ENCODE measurements at regions not wholly inside any gene's neighbourhood (a gene's known extent, or its start where the extent isn't known, plus 50 kb on each side); places are given as distances from the start of the nearest gene placed in this dataset.
"Not testable (repeated sequence)": the region's sequence is repeated elsewhere in the genome, so short reads cannot be mapped to it uniquely, and the experiment has no call there.

DNA sequence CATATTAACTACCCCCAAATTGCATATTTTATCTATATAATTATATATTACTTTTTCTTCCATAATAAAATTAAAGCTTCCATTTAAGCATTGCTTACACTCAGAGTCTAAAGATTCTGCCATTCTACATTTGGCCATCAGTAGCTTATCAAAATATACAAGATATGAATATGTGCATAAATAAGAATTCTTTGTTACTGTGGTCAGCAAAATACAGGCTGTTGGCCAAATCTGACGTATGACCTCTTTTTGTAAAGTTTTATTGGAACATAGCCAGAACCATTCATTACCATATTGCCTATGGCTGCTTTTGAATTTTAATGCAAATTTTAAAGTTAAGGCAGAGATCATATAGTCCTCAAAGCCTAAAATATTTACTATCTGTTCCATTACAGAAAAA is 643.9 kb upstream of the VRK2 start:
- DNase-seq, result no peak
- H3K4me3 ChIP-seq, result no peak overlapping the region

DNA sequence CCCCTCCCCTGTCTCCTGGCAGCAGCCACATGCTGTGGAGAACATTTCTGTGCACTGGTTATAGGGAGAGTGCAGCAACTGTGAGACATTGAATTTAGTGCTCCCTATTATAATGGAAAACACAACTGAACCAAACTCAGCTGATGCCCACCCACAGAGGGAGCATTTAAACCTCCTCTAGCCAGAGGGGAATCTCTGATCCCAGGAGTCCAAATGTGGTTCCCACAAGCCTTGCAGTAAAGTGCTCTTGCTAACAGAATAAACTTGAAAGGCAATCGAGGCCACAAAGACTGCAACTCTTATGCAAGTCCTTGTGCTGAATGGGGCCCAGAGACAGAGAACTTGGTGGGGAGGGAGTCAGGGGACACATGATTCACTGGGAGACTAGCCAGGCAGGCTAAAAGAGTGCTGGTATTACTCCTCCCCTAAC is 638.8 kb upstream of the VRK2 start:
- H3K36me3 ChIP-seq, result no peaks in the 10 kb centered on the region
- H3K9me3 ChIP-seq, result no peaks in the 10 kb centered on the region
- DNase-seq, result no peak
- no peaks in the 10 kb centered on the region for H3K27me3 ChIP-seq
- no peak overlapping the region for H3K4me3 ChIP-seq

More for the DNA sequence above, 643.9 kb upstream of the VRK2 start:
- Histone ChIP-seq H3K27me3 (no peaks in the 10 kb centered on the region), H3K9me3 (no peaks in the 10 kb centered on the region), H3K36me3 (no peaks in the 10 kb centered on the region)

GRCh38 chr2:57408587-57408986 is 638.0 kb upstream of the VRK2 start:
- Histone ChIP-seq H3K9me3 (0 out of 2 replicates have a peak, but pooled peaks cover 1% of the 10 kb centered on the region), H3K4me3 (no peak overlapping the region), H3K36me3 (no peaks in the 10 kb centered on the region), H3K27me3 (no peaks in the 10 kb centered on the region)
- no peak for DNase-seq

GRCh38 chr2:57417007-57417406 is 629.6 kb upstream of the VRK2 start:
- Histone ChIP-seq H3K4me3 (no peak overlapping the region), H3K9me3 (0 out of 2 replicates have a peak, but pooled peaks cover 4% of the 10 kb centered on the region), H3K27me3 (no peaks in the 10 kb centered on the region), H3K36me3 (no peaks in the 10 kb centered on the region)
- DNase-seq, result no peak

DNA sequence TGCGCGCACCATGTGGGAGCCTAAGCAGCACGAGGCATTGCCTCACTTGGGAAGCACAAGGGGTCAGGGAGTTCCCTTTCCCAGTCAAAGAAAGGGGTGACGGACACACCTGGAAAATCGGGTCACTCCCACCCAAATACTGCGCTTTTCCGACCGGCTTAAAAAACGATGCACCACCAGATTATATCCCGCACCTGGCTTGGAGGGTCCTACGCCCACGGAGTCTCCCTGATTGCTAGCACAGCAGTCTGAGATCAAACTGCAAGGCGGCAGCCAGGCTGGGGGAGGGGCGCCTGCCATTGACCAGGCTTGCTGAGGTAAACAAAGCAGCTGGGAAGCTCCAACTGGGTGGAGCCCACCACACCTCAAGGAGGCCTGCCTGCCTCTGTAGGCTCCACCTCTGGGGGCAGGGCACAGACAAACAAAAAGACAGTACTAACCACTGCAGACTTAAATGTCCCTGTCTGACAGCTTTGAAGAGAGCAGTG is 627.7 kb upstream of the VRK2 start:
- H3K4me3 ChIP-seq, H3K27me3 ChIP-seq, DNase-seq, H3K9me3 ChIP-seq, H3K36me3 ChIP-seq: not testable (repeated sequence)

DNA sequence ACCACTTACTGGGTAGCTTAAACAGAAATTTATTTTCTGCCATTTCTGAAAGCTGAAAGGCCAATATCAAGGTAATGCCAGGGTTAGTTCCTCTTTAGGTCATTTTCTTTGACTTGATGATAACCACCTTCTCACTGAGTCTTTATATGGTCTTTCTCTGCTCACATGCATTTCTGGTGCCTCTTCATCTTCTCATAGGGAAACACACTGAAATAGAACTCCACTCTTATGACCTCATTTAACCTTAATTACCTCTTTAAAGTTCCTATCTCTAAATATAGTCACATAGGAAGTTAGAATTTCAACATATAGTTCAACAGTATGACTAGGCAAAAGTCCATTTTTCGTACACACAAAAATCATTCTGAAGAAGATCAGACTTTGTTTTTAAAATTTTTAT is 616.8 kb upstream of the VRK2 start:
- H3K27me3 ChIP-seq, result no peaks in the 10 kb centered on the region
- H3K9me3 ChIP-seq, result no peaks in the 10 kb centered on the region
- DNase-seq, result no peak
- no peak overlapping the region for H3K4me3 ChIP-seq
- H3K36me3 ChIP-seq, result no peaks in the 10 kb centered on the region

- Histone ChIP-seq H3K27me3 (no peaks in the 10 kb centered on the region), H3K4me3 (no peak overlapping the region), H3K9me3 (no peaks in the 10 kb centered on the region), H3K36me3 (no peaks in the 10 kb centered on the region)
- no peak for DNase-seq
Measured at GRCh38 chr2:57432528-57432927, 614.1 kb upstream of the VRK2 start.

- no peaks in the 10 kb centered on the region for H3K27me3 ChIP-seq
- H3K36me3 ChIP-seq, result no peaks in the 10 kb centered on the region
- H3K4me3 ChIP-seq, result no peak overlapping the region
- DNase-seq, result no peak
- H3K9me3 ChIP-seq, result no peaks in the 10 kb centered on the region
Measured at GRCh38 chr2:57434441-57434840, 612.2 kb upstream of the VRK2 start.

GRCh38 chr2:57434972-57435371 is 611.6 kb upstream of the VRK2 start:
- Histone ChIP-seq H3K36me3 (no peaks in the 10 kb centered on the region), H3K4me3 (no peak overlapping the region), H3K27me3 (no peaks in the 10 kb centered on the region), H3K9me3 (no peaks in the 10 kb centered on the region)
- DNase-seq, result no peak

GRCh38 chr2:57437077-57437476 is 609.5 kb upstream of the VRK2 start:
- no peaks in the 10 kb centered on the region for H3K9me3 ChIP-seq
- DNase-seq, result no peak
- H3K36me3 ChIP-seq, result no peaks in the 10 kb centered on the region
- H3K4me3 ChIP-seq, result no peak overlapping the region
- no peaks in the 10 kb centered on the region for H3K27me3 ChIP-seq

DNA sequence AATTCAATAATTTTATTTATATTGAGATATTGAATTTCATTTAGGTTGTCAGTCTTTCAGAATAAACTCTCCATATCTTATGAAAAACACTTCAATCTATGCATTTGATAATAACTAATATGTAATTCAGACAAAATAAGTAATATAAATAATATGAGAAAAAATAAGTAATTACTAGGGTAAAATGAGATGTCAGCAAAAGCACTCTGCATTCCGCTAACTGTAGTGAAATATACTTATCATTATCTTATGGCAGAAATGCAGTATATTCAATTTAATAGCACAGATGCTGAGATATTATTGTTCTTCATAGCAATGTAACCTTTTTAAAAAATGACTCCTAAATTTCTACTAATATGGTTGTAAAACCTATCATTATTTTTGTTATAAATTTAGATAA is 606.2 kb upstream of the VRK2 start:
- Histone ChIP-seq H3K36me3 (no peaks in the 10 kb centered on the region), H3K4me3 (no peak overlapping the region), H3K27me3 (no peaks in the 10 kb centered on the region), H3K9me3 (no peaks in the 10 kb centered on the region)
- DNase-seq, result no peak

DNA sequence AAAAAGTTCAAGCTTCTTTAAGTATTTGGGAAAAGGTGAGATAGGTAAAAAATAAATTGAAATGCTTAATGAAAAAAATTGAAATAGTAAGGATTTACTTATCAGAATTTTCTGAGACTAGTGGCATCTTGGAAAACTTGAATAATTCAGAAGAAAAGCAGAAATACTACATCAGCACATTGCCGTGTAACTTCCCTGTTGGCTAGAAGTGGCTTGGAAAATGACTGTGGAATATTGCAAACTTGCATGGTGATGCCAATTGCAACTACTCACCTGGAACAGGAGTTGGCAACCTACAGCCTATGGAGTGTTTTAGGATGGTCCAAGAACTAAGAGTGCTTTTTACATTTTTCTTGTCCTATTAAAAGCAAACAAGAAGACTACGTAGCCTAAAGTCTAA is 603.5 kb upstream of the VRK2 start:
- H3K9me3 ChIP-seq, result no peaks in the 10 kb centered on the region
- H3K27me3 ChIP-seq, result no peaks in the 10 kb centered on the region
- no peaks in the 10 kb centered on the region for H3K36me3 ChIP-seq
- no peak overlapping the region for H3K4me3 ChIP-seq
- no peak for DNase-seq

DNA sequence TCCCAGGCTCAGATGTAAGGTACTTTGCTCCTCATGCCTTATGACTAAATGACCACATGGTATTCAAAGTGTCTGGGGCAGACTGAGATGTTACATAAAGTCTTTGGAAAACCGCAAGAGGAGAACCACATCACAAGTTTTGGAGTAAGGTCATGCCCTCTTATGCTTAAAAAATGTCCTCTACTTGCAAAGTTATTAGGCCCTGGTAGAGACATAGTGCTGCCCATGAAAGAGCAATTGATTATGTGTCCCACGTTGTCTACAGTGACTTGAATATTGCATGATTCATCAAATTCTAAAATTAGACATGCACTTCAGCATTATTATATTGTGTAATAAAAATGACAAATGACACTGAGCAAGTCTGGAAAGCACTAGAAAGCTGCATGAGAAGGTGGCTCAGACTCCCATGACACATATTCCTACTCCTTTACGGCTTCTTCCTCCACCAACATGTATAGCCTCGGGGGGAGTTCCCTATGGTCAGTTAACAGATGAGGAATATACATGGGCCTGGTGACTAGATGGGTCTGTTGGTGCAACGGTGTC is 602.6 kb upstream of the VRK2 start:
- no peaks in the 10 kb centered on the region for H3K9me3 ChIP-seq
- H3K27me3 ChIP-seq, result no peaks in the 10 kb centered on the region
- no peak overlapping the region for H3K4me3 ChIP-seq
- DNase-seq, result no peak
- no peaks in the 10 kb centered on the region for H3K36me3 ChIP-seq

- no peak overlapping the region for H3K4me3 ChIP-seq
- H3K27me3 ChIP-seq, result no peaks in the 10 kb centered on the region
- no peaks in the 10 kb centered on the region for H3K9me3 ChIP-seq
- no peaks in the 10 kb centered on the region for H3K36me3 ChIP-seq
- DNase-seq, result no peak
Measured at GRCh38 chr2:57444752-57445430, 601.7 kb upstream of the VRK2 start.

GRCh38 chr2:57448816-57449215 is 597.8 kb upstream of the VRK2 start:
- Histone ChIP-seq H3K27me3 (no peaks in the 10 kb centered on the region), H3K4me3 (no peak overlapping the region), H3K36me3 (no peaks in the 10 kb centered on the region), H3K9me3 (no peaks in the 10 kb centered on the region)
- DNase-seq, result no peak

- Histone ChIP-seq H3K27me3 (no peaks in the 10 kb centered on the region), H3K36me3 (no peaks in the 10 kb centered on the region), H3K4me3 (no peak overlapping the region), H3K9me3 (no peaks in the 10 kb centered on the region)
- no peak for DNase-seq
Measured at GRCh38 chr2:57450170-57450569, 596.4 kb upstream of the VRK2 start.

DNA sequence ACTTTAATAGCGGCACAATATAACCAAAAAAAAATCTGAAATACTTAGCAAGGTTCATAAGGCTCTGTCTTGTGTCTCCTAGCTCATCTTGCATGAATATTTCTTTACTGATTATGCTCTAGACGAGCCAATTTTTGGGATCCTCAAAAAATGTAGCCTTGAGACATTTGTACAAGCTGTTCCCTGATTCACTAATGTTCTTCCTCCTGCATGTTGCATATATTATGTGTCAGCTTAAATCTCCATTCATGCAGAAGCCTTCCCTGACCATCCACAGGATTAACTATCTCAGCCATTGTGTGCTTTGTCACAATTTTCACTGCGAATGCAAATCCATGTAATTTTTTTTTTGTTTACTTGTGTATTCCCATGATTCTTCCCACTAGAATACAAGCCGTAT is 594.0 kb upstream of the VRK2 start:
- Histone ChIP-seq H3K9me3 (no peaks in the 10 kb centered on the region), H3K27me3 (no peaks in the 10 kb centered on the region)

DNA sequence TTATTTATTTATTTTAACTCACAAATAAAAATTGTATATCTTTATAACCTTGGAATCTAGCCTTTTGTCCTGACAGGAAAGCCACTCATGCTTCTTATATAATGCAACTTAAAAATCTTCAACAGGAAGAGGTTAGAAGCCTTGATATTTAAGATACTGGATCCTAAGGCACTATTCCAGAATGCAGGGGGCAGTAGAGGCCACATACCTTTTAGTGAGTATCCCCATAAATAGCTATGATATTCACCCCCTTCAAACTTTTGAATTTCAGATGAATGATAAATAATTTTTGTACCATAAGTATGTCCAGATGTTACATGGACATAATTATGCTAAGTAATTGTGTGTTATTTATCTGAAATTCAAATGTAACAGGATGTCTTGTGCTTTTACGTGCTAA is 592.7 kb upstream of the VRK2 start:
- Histone ChIP-seq H3K9me3 (no peaks in the 10 kb centered on the region), H3K4me3 (no peak overlapping the region), H3K27me3 (no peaks in the 10 kb centered on the region), H3K36me3 (no peaks in the 10 kb centered on the region)
- DNase-seq, result no peak

More for the DNA sequence above, 594.0 kb upstream of the VRK2 start:
- DNase-seq, result no peak
- H3K36me3 ChIP-seq, result no peaks in the 10 kb centered on the region
- H3K4me3 ChIP-seq, result no peak overlapping the region

Data from MG63 (cell line).